ENCODE measurements at regions not wholly inside any gene's neighbourhood (a gene's known extent, or its start where the extent isn't known, plus 50 kb on each side); places are given as distances from the start of the nearest gene placed in this dataset.
"Not testable (repeated sequence)": the region's sequence is repeated elsewhere in the genome, so short reads cannot be mapped to it uniquely, and the experiment has no call there.

DNA sequence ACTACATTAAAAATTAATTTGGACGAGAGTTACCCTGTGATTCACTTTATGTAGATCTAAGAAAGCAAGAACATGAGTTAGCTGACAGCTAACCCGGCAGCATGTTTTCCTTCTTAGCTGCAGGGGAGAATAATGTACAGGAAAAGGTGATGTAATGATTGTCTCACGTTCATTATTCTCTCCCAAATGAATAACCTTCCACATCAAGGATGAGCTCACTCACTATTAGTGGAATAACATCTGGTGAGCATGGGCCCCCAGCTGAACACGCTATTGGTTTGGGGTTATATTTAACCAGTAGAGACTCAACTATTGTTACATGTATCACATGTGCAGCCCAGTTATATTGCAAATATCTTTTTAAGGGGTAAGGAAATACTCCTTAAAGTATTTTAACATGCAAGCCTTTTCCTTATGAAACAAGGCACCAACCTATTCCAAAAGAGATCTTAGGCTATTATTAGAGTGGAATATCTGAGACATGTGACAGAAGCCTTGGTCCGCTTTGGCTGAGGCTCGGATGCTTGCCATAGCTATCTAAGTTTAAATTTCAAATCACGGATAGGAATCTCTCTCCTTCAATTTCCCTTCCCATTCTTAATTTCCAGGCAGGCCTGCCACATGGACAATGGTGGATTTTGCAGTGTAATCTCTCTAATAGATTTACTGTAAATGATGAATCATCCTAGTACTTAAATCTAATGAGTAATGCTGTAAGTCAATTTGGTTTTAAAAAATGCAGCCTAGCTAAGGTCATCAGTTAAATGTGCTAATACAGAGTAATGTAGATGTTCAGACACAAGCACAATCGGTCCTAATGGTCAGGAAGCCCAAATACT, 99.0 kb upstream of the OTUD4 start:
- DNase-seq (ENCODE audit: low read depth, low spot score): no peak
- in situ Hi-C loops (cut with HindIII; ENCODE audit: low pct_unique_long_range_greater_than_20kb, low sequenced_read_pairs): no loop called here

DNA sequence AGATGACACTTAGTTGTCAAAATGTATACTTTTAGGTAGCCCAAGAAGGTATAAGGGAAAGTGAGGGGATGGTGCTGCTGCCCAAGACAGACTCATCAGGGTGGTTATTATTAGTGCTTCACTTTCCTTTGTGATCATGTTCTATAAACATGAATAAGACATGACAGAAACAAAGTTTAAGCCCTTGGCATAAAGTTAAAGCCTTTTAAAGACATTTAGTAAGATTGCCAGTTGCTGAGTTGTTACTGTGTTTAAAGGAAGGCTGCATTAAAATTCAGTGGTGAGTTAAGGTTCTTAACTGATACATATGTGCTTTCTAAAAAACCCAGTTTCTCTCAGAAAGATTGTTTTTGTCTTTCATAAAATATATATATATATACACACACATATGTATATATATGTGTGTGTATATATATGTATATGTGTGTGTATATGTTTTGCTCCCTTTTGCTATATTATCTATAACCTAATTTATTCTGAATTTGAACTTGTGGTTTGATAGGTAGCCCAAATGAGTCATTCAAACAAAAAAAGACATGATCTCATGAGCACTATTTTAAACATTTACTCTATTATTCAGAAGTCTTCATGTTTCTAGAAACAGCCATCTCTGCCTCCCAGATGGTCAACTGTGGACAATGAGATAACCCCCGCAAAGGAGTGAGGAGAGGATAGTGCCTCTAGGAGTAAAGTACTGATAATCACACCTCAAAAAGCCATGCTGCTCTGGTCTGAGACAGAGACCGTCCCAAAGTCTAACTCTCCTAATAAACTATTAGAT, 98.1 kb upstream of the OTUD4 start:
- in situ Hi-C loops (cut with HindIII; ENCODE audit: low pct_unique_long_range_greater_than_20kb, low sequenced_read_pairs): no loop called here
- no peak for DNase-seq (ENCODE audit: low read depth, low spot score)

DNA sequence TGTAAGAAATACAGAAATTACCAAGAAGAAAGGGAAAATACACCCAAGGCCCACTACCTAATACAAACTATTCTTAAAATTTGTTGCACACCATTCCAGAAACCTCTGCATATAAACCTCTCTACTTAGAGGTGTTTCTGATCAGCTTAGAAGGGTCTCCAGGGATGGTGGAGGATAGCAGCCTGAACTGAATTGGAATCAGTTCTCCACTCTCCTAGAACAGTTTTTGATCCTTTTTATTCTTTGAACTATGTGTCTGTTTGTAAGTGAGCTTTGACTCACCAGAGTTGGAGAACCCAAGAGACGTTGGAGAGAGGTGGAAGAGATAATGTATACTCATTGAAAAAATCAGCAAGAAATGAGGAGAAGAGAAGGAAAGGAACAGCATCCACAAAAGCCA, 96.6 kb upstream of the OTUD4 start:
- DNase-seq (ENCODE audit: low read depth, low spot score): no peak
- in situ Hi-C loops (cut with HindIII; ENCODE audit: low pct_unique_long_range_greater_than_20kb, low sequenced_read_pairs): no loop called here

DNA sequence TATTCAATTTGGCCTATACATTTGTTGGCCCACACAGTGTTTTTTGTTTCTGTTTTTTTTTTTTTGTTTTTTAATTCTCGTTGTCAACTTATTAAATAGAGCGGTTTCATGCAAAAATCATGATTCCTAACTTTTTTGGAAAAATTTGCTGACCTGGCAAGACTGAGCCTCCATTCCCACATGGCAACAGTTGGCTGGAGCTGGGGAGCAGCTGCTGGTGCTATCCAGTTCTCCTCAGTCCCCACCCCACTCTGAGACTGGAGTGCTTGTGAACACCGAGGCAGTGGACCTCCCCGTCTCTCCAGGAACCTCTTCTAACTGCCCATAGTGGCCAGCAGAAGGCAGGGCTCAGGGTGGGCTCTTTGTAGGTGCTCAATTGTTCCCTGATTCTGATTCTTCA, 95.7 kb upstream of the OTUD4 start:
- in situ Hi-C loops (cut with HindIII; ENCODE audit: low pct_unique_long_range_greater_than_20kb, low sequenced_read_pairs): no loop called here
- DNase-seq (ENCODE audit: low read depth, low spot score): no peak

DNA sequence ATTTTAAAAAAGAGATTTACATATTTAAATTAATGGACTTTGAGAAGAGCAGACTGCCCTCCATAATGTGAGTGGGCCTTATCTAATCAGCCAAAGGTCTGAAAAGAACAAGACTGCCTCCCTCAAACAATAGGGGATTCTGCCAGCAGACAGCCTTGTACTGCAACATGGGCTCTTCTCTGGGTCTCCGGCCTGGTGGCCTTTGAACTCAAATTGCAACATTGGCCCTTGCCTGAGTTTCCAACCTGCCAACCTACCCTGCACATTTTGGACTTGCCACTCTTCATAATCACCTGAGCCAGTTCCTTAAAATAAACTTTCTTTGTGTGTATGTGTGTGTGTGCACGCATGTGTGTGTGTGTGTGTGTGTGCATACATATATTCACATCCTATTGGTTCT, 90.8 kb upstream of the OTUD4 start:
- in situ Hi-C loops (cut with HindIII; ENCODE audit: low pct_unique_long_range_greater_than_20kb, low sequenced_read_pairs): no loop called here
- no peak for DNase-seq (ENCODE audit: low read depth, low spot score)

DNA sequence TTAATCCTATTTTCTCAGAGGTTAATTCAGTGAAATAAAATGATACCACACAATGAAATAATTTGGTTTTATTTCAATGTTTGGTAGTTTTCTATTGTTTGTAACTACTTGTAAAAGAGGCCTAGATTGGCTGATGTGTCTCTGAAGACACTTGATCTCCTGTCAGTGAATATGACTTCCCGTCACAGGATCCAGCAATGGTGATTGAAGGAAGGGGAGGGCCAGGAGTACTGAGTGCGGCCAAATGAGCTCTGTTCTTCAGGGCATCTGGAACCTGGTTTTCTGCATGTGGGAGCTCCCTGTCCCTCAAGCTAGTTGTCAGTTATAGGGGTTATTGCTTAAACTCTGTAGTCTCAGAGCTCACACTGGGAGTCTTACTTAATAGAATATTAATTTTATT, 86.5 kb upstream of the OTUD4 start:
- in situ Hi-C loops (cut with HindIII; ENCODE audit: low pct_unique_long_range_greater_than_20kb, low sequenced_read_pairs): no loop called here
- DNase-seq (ENCODE audit: low read depth, low spot score): peak; percentile 2

DNA sequence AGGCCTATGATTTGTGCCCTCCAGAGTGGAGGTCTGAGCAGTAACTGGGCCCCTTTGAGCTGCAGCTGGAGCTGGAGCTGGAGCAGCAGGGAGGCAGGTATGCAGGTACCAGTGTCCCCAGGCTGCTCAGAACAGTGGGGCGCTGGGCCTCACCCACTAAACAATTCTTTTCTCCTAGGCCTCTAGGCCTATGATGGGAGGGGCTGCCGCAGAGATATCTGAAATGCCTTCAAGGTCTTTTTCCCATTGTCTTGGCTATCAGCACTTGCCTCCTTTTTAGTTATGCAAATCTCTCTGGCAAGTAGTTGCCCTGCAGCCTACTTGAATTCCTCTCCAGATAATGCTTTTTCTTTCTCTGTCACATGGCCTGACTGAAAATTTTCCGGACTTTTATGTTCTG, 79.7 kb upstream of the OTUD4 start:
- in situ Hi-C loops (cut with HindIII; ENCODE audit: low pct_unique_long_range_greater_than_20kb, low sequenced_read_pairs): no loop called here
- DNase-seq (ENCODE audit: low read depth, low spot score): no peak

DNA sequence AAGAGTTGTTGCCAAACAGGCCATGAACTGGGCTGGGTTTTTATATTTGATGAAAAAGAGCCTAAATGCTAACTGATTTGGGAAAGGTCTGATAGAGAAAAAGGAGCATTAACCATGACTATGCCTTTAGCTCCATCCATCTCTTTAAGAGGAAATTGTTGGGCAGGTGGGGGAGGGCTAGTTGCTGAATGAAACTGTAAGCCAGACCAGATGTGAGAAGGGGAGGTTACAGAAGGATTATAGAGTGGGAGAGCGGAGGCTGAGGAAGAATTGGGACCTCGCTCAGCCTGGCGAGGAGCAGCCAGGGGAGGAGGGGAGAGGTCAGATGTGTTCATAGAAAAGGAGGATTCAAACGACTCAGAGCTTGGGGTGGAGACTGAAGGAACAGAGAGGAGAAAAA, 74.9 kb upstream of the OTUD4 start:
- in situ Hi-C loops (cut with HindIII; ENCODE audit: low pct_unique_long_range_greater_than_20kb, low sequenced_read_pairs); DNase-seq (ENCODE audit: low read depth, low spot score): not testable (repeated sequence)

DNA sequence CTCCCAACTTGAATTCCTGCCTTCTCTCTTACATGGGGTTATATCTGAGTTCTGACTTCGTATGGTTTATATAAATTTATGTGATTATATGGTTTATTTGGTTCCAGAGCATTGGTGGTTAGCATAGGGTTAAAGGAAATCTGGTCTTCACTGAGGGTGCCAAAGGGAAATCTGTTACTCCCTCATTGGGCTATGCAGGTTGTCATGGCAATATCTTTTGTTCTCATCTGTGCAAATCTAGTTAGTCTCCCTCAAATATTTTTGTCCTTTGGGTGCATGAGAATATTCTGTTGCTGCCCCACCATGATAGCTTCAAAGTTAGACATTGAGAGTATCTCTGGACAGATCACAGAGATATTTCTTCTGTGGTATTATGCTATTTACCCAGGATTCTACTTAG, 71.8 kb upstream of the OTUD4 start:
- no peak for DNase-seq (ENCODE audit: low read depth, low spot score)
- in situ Hi-C loops (cut with HindIII; ENCODE audit: low pct_unique_long_range_greater_than_20kb, low sequenced_read_pairs): no loop called here

- DNase-seq (ENCODE audit: low read depth, low spot score): no peak
- in situ Hi-C loops (cut with HindIII; ENCODE audit: low pct_unique_long_range_greater_than_20kb, low sequenced_read_pairs): no loop called here
Measured at GRCh38 chr4:145251391-145251790, 71.0 kb upstream of the OTUD4 start.

GRCh38 chr4:145248971-145249370, 68.6 kb upstream of the OTUD4 start:
- DNase-seq (ENCODE audit: low read depth, low spot score): no peak
- in situ Hi-C loops (cut with HindIII; ENCODE audit: low pct_unique_long_range_greater_than_20kb, low sequenced_read_pairs): no loop called here

- DNase-seq (ENCODE audit: low read depth, low spot score): no peak
- in situ Hi-C loops (cut with HindIII; ENCODE audit: low pct_unique_long_range_greater_than_20kb, low sequenced_read_pairs): no loop called here
Measured at GRCh38 chr4:145248502-145248901, 68.1 kb upstream of the OTUD4 start.

DNA sequence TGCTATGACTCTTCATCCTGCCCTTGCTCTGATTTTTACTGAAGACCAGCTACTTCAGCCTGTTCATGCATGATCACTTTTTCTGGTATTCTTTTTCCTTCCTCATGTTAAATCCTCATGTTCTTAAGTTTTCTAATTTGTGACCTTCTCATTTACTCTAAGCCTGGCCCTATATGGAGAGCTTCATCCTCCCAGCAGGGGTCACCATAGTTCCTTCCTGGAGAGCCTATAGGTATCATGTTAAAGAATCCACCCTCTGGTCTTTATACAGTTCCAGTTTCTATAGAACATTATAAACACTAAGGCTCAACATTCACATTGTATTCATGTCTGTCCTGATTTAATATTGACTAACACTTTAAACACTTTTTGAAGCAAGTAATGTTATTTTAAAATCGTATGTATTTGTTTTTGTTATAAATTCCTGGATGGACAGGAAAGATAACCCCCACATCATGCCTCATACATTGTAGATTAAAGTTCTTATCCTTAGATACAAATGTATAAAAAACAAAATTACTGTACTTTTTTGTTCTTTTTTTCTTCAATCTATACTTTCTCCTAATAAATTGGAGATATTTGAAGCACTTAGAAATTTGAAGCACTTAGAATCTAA, 53.8 kb upstream of the OTUD4 start:
- in situ Hi-C loops (cut with HindIII; ENCODE audit: low pct_unique_long_range_greater_than_20kb, low sequenced_read_pairs): no loop called here
- DNase-seq (ENCODE audit: low read depth, low spot score): peak; percentile 72

DNA sequence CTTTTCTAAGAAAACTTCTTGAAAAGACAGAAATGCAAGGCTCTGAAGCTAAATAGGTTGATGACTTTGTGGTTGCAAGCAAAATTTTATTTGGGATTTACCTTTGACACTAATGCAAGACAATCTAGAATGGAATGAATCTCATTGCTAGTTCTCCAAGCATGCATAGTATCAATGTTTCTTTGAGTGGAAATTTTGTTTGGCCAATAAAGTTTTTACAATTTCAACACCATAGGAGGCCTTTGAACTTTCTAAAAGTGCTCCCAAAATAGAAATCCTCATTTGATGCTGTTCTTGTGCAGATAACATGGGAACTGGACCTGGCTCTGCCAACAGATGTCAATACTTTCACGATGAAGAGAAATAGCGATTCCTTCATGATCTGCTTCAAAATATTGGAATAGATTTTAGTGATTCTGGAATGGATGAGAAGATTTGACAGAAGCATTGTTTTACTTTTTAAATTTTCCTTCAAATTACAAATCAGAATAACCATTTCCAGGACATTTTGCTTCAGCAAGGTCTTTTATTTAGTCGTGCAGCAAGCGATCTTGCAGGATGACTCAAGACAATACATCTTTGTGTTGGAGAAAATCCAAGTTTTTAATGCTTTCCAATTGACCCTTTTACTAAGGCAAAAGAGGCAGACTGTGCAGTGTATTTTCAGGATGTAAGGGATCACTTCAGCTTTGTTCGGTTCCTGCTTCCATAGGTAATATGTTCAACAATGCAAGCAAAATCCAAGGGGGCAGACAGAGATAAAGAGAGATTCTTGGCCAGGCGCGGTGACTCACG, 51.7 kb upstream of the OTUD4 start:
- in situ Hi-C loops (cut with HindIII; ENCODE audit: low pct_unique_long_range_greater_than_20kb, low sequenced_read_pairs): no loop called here
- DNase-seq (ENCODE audit: low read depth, low spot score): no peak

GRCh38 chr4:145230726-145231125, 50.3 kb upstream of the OTUD4 start:
- no peak for DNase-seq (ENCODE audit: low read depth, low spot score)
- in situ Hi-C loops (cut with HindIII; ENCODE audit: low pct_unique_long_range_greater_than_20kb, low sequenced_read_pairs): no loop called here

Data from SK-MEL-5 (cell line).